ENCODE measurements at regions not wholly inside any gene's neighbourhood (a gene's known extent, or its start where the extent isn't known, plus 50 kb on each side); places are given as distances from the start of the nearest gene placed in this dataset.

- Histone ChIP-seq H3K36me3 (ENCODE audit: control insufficient read depth, insufficient read depth, low read length) (no peaks in the 10 kb centered on the region), H3K4me3 (ENCODE audit: low read depth, low read length) (no peak overlapping the region), H3K27me3 (ENCODE audit: control insufficient read depth, insufficient read depth, low read length) (no peaks in the 10 kb centered on the region)
- DNase-seq (ENCODE audit: low read depth), result no peak
- no peak for TF ChIP-seq CTCF (IDR thresholded peaks at IDR 0.05; ENCODE audit: insufficient read depth, low read length, poor library complexity, severe bottlenecking)
Measured at GRCh38 chr15:61612111-61612510, 383.0 kb upstream of the RORA start.

GRCh38 chr15:61605343-61605742 lies 376.2 kb upstream of the RORA start:
- H3K4me3 ChIP-seq (ENCODE audit: low read depth, low read length), result no peak overlapping the region
- no peaks in the 10 kb centered on the region for H3K36me3 ChIP-seq (ENCODE audit: control insufficient read depth, insufficient read depth, low read length)
- no peak for DNase-seq (ENCODE audit: low read depth)
- TF ChIP-seq CTCF (IDR thresholded peaks at IDR 0.05; ENCODE audit: insufficient read depth, low read length, poor library complexity, severe bottlenecking), result no peak
- H3K27me3 ChIP-seq (ENCODE audit: control insufficient read depth, insufficient read depth, low read length), result no peaks in the 10 kb centered on the region

DNA sequence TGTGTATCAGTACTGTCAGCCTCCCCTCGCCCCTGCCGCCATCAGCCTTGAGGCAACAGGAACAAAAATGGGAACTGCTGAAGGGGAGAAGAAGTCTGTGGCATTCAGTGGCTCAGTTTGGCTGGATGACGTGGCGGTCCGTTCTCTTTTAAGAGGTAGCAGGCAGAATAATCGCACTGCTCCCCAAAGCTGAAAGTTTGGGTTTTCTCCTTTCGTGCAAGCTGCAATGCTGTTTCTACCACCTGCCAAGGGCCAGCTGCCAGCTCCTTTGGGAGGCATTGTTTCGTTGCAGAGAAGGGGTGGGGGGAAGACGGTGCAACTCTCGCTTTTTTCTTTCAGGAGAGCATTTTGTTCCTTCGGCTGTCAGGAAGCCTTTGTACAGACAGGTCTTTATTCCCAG lies 369.6 kb upstream of the RORA start:
- no peak overlapping the region for H3K4me3 ChIP-seq (ENCODE audit: low read depth, low read length)
- TF ChIP-seq CTCF (IDR thresholded peaks at IDR 0.05; ENCODE audit: insufficient read depth, low read length, poor library complexity, severe bottlenecking), result no peak
- no peak for DNase-seq (ENCODE audit: low read depth)
- H3K36me3 ChIP-seq (ENCODE audit: control insufficient read depth, insufficient read depth, low read length), result no peaks in the 10 kb centered on the region
- no peaks in the 10 kb centered on the region for H3K27me3 ChIP-seq (ENCODE audit: control insufficient read depth, insufficient read depth, low read length)

DNA sequence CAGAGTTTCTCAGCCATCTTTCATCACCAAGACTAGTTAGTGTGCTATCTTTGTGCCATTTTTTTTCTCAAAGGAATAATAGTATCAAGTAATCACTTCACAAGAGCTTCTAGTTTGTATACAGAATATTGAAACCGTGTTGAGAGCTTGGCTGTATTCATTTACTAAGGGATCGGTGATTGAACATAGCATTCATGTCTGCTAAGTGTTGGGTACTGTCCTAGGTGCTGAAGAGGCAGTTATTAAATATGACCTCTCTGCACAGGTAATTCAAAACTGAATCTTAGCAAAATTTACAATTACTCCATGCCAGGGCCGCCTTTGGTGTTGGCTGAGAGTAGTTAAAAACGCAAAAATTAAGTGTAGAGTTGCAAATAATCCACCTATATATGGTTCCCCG lies 355.3 kb upstream of the RORA start:
- TF ChIP-seq CTCF (IDR thresholded peaks at IDR 0.05; ENCODE audit: insufficient read depth, low read length, poor library complexity, severe bottlenecking), result no peak
- DNase-seq (ENCODE audit: low read depth), result no peak
- no peaks in the 10 kb centered on the region for H3K36me3 ChIP-seq (ENCODE audit: control insufficient read depth, insufficient read depth, low read length)
- H3K4me3 ChIP-seq (ENCODE audit: low read depth, low read length), result no peak overlapping the region
- no peaks in the 10 kb centered on the region for H3K27me3 ChIP-seq (ENCODE audit: control insufficient read depth, insufficient read depth, low read length)

DNA sequence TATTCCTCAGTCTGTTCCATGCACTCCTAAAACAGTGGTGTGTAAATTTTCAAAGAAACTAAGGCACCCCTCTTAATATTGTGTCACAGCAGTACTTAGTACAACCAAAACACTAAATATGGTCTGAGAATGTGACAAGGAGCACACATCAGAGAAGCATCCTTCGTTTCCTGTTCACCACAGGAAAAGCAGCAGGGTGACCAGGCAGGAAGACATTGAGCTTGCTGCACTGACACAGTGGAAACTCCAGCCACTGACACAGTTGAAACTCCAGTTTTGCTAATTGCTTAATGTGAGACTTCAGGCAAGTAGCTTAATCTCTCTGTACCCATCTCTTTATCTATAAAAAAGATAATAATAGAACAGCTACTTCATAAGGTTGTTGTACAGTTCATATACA lies 353.0 kb upstream of the RORA start:
- no peaks in the 10 kb centered on the region for H3K27me3 ChIP-seq (ENCODE audit: control insufficient read depth, insufficient read depth, low read length)
- TF ChIP-seq CTCF (IDR thresholded peaks at IDR 0.05; ENCODE audit: insufficient read depth, low read length, poor library complexity, severe bottlenecking), result no peak
- no peaks in the 10 kb centered on the region for H3K36me3 ChIP-seq (ENCODE audit: control insufficient read depth, insufficient read depth, low read length)
- no peak overlapping the region for H3K4me3 ChIP-seq (ENCODE audit: low read depth, low read length)
- DNase-seq (ENCODE audit: low read depth), result no peak

GRCh38 chr15:61575597-61575996 lies 346.5 kb upstream of the RORA start:
- no peaks in the 10 kb centered on the region for H3K27me3 ChIP-seq (ENCODE audit: control insufficient read depth, insufficient read depth, low read length)
- no peak overlapping the region for H3K4me3 ChIP-seq (ENCODE audit: low read depth, low read length)
- DNase-seq (ENCODE audit: low read depth), result no peak
- TF ChIP-seq CTCF (IDR thresholded peaks at IDR 0.05; ENCODE audit: insufficient read depth, low read length, poor library complexity, severe bottlenecking), result no peak
- no peaks in the 10 kb centered on the region for H3K36me3 ChIP-seq (ENCODE audit: control insufficient read depth, insufficient read depth, low read length)

All from kidney epithelial cell (primary cell).